Lower lobe of right lung (tissue), 2 donors: ENCODE measurements at regions not wholly inside any gene's neighbourhood (a gene's known extent, or its start where the extent isn't known, plus 50 kb on each side); places are given as distances from the start of the nearest gene placed in this dataset.

Experiments used
- ATAC-seq, 2 donors: fragments of 200-7000 bp; cut with Tn5 transposase; one replicate each; pipeline ENCODE4 v1.9.1; 2020 to 2022; ENCODE audit warnings: mild to moderate bottlenecking in 2 of 2, moderate library complexity in 2 of 2
- DNase-seq: peaks from one replicate; pipeline ENCODE4 v3.0.0-alpha.2; 2020
- H3K27ac ChIP-seq: fragments of 200-600 bp; one replicate; pipeline ENCODE4 v1.8.0; 2022
- H3K27me3 ChIP-seq: fragments of 200-600 bp; one replicate; pipeline ENCODE4 v1.8.0; 2022; ENCODE audit warnings: low read depth
- H3K36me3 ChIP-seq: fragments of 200-600 bp; one replicate; pipeline ENCODE4 v1.8.0; 2022; ENCODE audit warnings: mild to moderate bottlenecking
- H3K4me1 ChIP-seq: fragments of 200-600 bp; one replicate; pipeline ENCODE4 v1.8.0; 2022
- H3K4me3 ChIP-seq: fragments of 200-600 bp; one replicate; pipeline ENCODE4 v1.8.0; 2022; ENCODE audit warnings: mild to moderate bottlenecking
- H3K9me3 ChIP-seq: fragments of 200-600 bp; one replicate; pipeline ENCODE4 v1.8.0; 2022
- CTCF ChIP-seq: fragments of 200-600 bp; IDR thresholded peaks from one replicate; pipeline ENCODE4 v1.8.0; 2022; ENCODE audit warnings: antibody characterized with exemption, mild to moderate bottlenecking
- intact Hi-C: fragments of 100-400 bp; cut with DNase I; formaldehyde crosslinking; loops from one replicate; pipeline ENCODE4 v1.11.0; 2022
- donor health status: DM: no; HTN: yes; CAD: no; lungs with severe emphysema.

DNA sequence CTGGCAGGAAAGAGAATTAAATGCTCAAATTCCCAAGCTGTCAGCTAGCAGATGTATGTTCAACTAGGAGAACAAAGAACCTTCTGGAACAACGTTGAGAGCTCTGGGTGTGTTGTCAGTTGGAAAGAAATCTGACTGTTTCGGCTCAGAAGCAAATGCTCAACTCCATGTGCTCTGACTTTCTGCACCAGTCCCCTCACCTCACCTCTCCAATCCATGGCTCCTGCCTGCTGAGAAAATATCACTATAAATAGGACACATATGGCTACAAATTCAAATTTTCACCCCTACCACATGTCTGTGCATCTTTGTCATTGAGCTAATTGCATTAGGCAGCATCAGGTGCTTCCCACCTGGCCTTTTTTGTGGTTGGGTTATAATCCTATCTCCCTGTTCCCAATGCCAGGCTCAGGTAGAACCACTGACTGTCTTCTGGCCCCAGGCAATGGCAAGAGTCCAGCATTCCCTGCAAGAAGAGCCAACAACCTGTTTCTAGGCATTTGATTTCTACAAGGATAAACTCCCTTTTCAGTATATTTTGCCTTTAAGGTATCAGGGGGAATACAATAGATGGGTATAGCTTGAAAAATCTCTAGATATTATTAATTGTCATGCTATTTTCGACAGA is 142.6 kb upstream of the LSM8 start:
- H3K4me3 ChIP-seq, result no peak overlapping the region
- H3K27ac ChIP-seq, result no peak overlapping the region
- no peaks in the 10 kb centered on the region for H3K36me3 ChIP-seq
- H3K4me1 ChIP-seq, result no peaks in the 10 kb centered on the region
- TF ChIP-seq CTCF, result no peak
- intact Hi-C loops, result no loop called here
- no peak for DNase-seq
- no peaks in the 10 kb centered on the region for H3K9me3 ChIP-seq
- no peaks in the 10 kb centered on the region for H3K27me3 ChIP-seq
- no peak for ATAC-seq

GRCh38 chr7:118045629-118046028 is 138.3 kb upstream of the LSM8 start:
- no peaks in the 10 kb centered on the region for H3K4me1 ChIP-seq
- no peaks in the 10 kb centered on the region for H3K36me3 ChIP-seq
- DNase-seq, result no peak
- intact Hi-C loops, result no loop called here
- no peaks in the 10 kb centered on the region for H3K9me3 ChIP-seq
- no peak for TF ChIP-seq CTCF
- H3K27ac ChIP-seq, result no peak overlapping the region
- no peaks in the 10 kb centered on the region for H3K27me3 ChIP-seq
- no peak overlapping the region for H3K4me3 ChIP-seq
- ATAC-seq, result no peak

- no peaks in the 10 kb centered on the region for H3K27me3 ChIP-seq
- no peaks in the 10 kb centered on the region for H3K9me3 ChIP-seq
- intact Hi-C loops, result no loop called here
- ATAC-seq (no peak), DNase-seq (no peak)
- H3K36me3 ChIP-seq, result no peaks in the 10 kb centered on the region
- H3K4me3 ChIP-seq, result no peak overlapping the region
- no peak overlapping the region for H3K27ac ChIP-seq
- no peaks in the 10 kb centered on the region for H3K4me1 ChIP-seq
- TF ChIP-seq CTCF, result no peak
Measured at GRCh38 chr7:118046086-118046485, 137.9 kb upstream of the LSM8 start.

GRCh38 chr7:118046801-118047200 is 137.2 kb upstream of the LSM8 start:
- Histone ChIP-seq H3K4me1 (no peaks in the 10 kb centered on the region), H3K36me3 (no peaks in the 10 kb centered on the region), H3K9me3 (no peaks in the 10 kb centered on the region), H3K4me3 (no peak overlapping the region), H3K27ac (no peak overlapping the region), H3K27me3 (no peaks in the 10 kb centered on the region)
- no peak for DNase-seq
- TF ChIP-seq CTCF, result no peak
- intact Hi-C loops, result no loop called here
- ATAC-seq, result no peak

DNA sequence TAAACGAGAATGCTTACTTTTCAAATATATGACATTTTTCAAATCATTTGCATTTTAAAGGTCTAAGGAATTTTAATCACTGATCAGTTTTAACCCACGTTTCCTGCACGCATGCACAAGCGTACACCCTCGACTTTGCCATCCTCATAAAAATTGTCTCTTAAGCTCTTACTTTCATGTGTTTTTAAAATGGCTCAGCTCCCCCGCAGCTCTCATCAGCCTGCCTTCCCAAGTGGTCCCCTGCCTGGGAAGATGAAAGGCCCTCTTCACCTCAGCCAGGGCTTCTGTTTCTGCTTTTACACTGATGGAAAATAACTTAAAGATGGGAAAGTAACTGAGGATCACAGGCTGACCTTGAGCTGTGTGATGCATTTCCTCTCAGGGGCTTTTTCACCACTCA is 131.6 kb upstream of the LSM8 start:
- no peaks in the 10 kb centered on the region for H3K4me1 ChIP-seq
- no peak overlapping the region for H3K27ac ChIP-seq
- H3K36me3 ChIP-seq, result no peaks in the 10 kb centered on the region
- H3K9me3 ChIP-seq, result no peaks in the 10 kb centered on the region
- no peak overlapping the region for H3K4me3 ChIP-seq
- ATAC-seq (no peak), DNase-seq (no peak)
- no peaks in the 10 kb centered on the region for H3K27me3 ChIP-seq
- intact Hi-C loops, result no loop called here
- TF ChIP-seq CTCF, result no peak

GRCh38 chr7:118053353-118053752 is 130.6 kb upstream of the LSM8 start:
- Histone ChIP-seq H3K4me1 (no peaks in the 10 kb centered on the region), H3K27me3 (no peaks in the 10 kb centered on the region), H3K36me3 (no peaks in the 10 kb centered on the region), H3K9me3 (no peaks in the 10 kb centered on the region), H3K4me3 (no peak overlapping the region), H3K27ac (no peak overlapping the region)
- intact Hi-C loops, result no loop called here
- no peak for TF ChIP-seq CTCF
- ATAC-seq (no peak), DNase-seq (no peak)
